Stomach (tissue), 4 donors: ENCODE measurements at regions not wholly inside any gene's neighbourhood (a gene's known extent, or its start where the extent isn't known, plus 50 kb on each side); places are given as distances from the start of the nearest gene placed in this dataset.

ENCODE experiments used
- CTCF ChIP-seq, 7 experiments: fragments of 450-650 bp in 4 of 7; fragments of 200-600 bp in 3 of 7; sonication (generic) in 3 of 7; IDR thresholded peaks; one replicate each; pipeline ENCODE4 v1.5.1; 2016 to 2019; ENCODE audit warnings: antibody characterized with exemption in 7 of 7, control low read depth in 2 of 7, mild to moderate bottlenecking in 1 of 7
- POLR2AphosphoS5 ChIP-seq, 3 donors: sonication (generic); formaldehyde crosslinking; IDR thresholded peaks; one replicate each; pipeline ENCODE4 v1.6.1; 2016; ENCODE audit warnings: antibody characterized with exemption in 3 of 3

GRCh38 chr3:191148131-191148530 is 50.9 kb upstream of the OSTN start:
- TF ChIP-seq CTCF (IDR thresholded peaks at IDR 0.05) (no peak), POLR2AphosphoS5 (IDR thresholded peaks at IDR 0.05) (no peak)
